ENCODE measurements at regions not wholly inside any gene's neighbourhood (a gene's known extent, or its start where the extent isn't known, plus 50 kb on each side); places are given as distances from the start of the nearest gene placed in this dataset.

GRCh38 chr3:139241783-139242182, 102.0 kb upstream of the MRPS22 start:
- TF ChIP-seq CTCF (IDR thresholded peaks at IDR 0.05) = no peak
- TF ChIP-seq POLR2AphosphoS5 (IDR thresholded peaks at IDR 0.05) = no peak
